ENCODE measurements at regions not wholly inside any gene's neighbourhood (a gene's known extent, or its start where the extent isn't known, plus 50 kb on each side); places are given as distances from the start of the nearest gene placed in this dataset.

- no peak for TF ChIP-seq TAF1 (IDR thresholded peaks at IDR 0.05; ENCODE audit: low read depth)
- TF ChIP-seq REST (IDR thresholded peaks at IDR 0.05; ENCODE audit: low read depth): no peak
- no peak for TF ChIP-seq RAD21 (IDR thresholded peaks at IDR 0.05; ENCODE audit: low read depth)
- TF ChIP-seq YY1 (IDR thresholded peaks at IDR 0.05; ENCODE audit: low read depth): no peak
- no peak for TF ChIP-seq MAX (IDR thresholded peaks at IDR 0.05)
- no peak for TF ChIP-seq CEBPB (IDR thresholded peaks at IDR 0.05)
- TF ChIP-seq EP300 (IDR thresholded peaks at IDR 0.05; ENCODE audit: borderline replicate concordance): no peak
- no peak for TF ChIP-seq EGR1 (IDR thresholded peaks at IDR 0.05)
- TF ChIP-seq NFIC (IDR thresholded peaks at IDR 0.05): no peak
- TF ChIP-seq CREB1 (IDR thresholded peaks at IDR 0.05; ENCODE audit: low read depth): no peak
Observed at GRCh38 chr2:138201286-138201685, 237.0 kb downstream of the HNMT start.

All from Ishikawa (cell line).